ENCODE measurements at regions not wholly inside any gene's neighbourhood (a gene's known extent, or its start where the extent isn't known, plus 50 kb on each side); places are given as distances from the start of the nearest gene placed in this dataset.

DNA sequence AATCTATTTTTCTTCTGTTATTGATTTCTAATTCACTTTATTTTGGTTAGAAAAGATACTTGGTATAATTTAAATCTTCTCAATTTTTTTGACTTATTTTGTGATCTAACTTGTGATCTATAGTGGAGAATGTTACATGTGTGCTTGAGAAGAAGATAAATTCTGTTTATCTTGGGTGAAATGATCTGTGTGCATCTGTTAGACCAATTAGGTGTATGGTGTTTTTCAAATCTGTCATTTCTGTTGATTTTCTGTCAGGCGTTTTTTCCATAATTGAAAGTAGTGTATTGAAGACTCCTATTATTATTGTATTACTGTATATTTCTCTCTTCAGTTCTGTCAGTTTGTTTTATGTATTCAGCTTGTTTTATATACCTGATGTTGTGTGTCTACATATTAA lies 1668.3 kb downstream of the PLA2G4A start:
- TF ChIP-seq, protein P1, sequence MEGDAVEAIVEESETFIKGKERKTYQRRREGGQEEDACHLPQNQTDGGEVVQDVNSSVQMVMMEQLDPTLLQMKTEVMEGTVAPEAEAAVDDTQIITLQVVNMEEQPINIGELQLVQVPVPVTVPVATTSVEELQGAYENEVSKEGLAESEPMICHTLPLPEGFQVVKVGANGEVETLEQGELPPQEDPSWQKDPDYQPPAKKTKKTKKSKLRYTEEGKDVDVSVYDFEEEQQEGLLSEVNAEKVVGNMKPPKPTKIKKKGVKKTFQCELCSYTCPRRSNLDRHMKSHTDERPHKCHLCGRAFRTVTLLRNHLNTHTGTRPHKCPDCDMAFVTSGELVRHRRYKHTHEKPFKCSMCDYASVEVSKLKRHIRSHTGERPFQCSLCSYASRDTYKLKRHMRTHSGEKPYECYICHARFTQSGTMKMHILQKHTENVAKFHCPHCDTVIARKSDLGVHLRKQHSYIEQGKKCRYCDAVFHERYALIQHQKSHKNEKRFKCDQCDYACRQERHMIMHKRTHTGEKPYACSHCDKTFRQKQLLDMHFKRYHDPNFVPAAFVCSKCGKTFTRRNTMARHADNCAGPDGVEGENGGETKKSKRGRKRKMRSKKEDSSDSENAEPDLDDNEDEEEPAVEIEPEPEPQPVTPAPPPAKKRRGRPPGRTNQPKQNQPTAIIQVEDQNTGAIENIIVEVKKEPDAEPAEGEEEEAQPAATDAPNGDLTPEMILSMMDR (IDR thresholded peaks at IDR 0.05) = no peak
- TF ChIP-seq POLR2A (IDR thresholded peaks at IDR 0.05) = no peak

Data from esophagus squamous epithelium (tissue), 4 donors.